IgD-negative memory B cell (primary cell): ENCODE measurements at regions not wholly inside any gene's neighbourhood (a gene's known extent, or its start where the extent isn't known, plus 50 kb on each side); places are given as distances from the start of the nearest gene placed in this dataset.

Source experiments
- H3K27ac Mint-ChIP-seq, 3 donors: one replicate each; pipeline ENCODE4 v1.8.0; 2020 to 2022; ENCODE audit warnings: mild to moderate bottlenecking in 3 of 3, mixed read lengths in 3 of 3, moderate library complexity in 1 of 3
- H3K27me3 Mint-ChIP-seq: one replicate; pipeline ENCODE4 v1.8.0; 2021; ENCODE audit warnings: mixed read lengths
- H3K36me3 Mint-ChIP-seq: one replicate; pipeline ENCODE4 v1.8.0; 2020; ENCODE audit warnings: mild to moderate bottlenecking, mixed read lengths
- H3K4me1 Mint-ChIP-seq, 3 donors: one replicate each; pipeline ENCODE4 v1.8.0; 2020 to 2022; ENCODE audit warnings: mixed read lengths in 3 of 3, mild to moderate bottlenecking in 1 of 3
- H3K4me3 Mint-ChIP-seq, 4 donors: one replicate each; pipeline ENCODE4 v1.8.0; 2020 to 2022; ENCODE audit warnings: mild to moderate bottlenecking in 4 of 4, mixed read lengths in 4 of 4, moderate library complexity in 3 of 4
- H3K9me3 Mint-ChIP-seq, 3 donors: one replicate each; pipeline ENCODE4 v1.8.0; 2020 to 2021; ENCODE audit warnings: mixed read lengths in 3 of 3, mild to moderate bottlenecking in 1 of 3

DNA sequence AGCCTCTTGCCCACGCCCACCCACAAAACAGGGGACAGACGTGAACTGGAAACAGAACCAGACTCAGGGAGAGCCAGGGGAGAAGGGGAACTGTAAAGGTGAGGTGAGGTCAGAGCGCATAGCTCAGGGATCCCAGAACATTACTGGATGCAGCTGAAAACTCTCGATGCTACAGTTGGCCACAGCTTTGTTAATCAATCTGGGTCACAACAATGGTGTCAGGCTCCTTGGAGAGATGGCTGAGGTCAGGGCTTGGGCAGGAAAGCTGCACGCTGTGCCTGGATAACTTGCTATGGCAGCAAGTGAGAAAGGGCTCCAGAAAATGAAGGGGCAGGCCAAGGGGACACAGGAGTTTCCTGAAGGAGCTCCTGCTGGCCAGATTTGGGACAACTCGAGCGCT, 263.3 kb downstream of the TFCP2L1 start:
- no peak overlapping the region for H3K4me3 Mint-ChIP-seq

DNA sequence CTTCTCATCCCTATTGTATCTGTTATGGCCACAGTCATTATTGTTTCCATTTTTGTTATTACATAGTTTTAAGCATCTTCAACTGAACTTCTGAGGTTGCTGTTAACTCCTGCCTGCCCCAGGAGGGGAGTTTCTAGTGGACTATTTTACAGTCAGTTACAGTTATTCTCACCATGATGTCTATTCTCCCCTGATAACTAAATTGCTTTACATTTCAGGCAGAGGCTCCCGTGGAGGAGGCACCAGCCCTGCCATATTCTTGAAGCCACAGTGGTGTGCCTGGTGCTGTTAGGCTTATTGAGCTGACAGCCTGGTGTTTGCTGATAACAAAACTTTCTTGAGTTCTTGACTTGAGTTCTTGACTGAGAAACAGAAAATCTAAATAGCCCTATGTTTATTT, 256.4 kb downstream of the TFCP2L1 start:
- Mint-ChIP-seq H3K27me3 (peaks cover 9% of the 10 kb centered on the region), H3K36me3 (no peaks in the 10 kb centered on the region), H3K4me3 (no peak overlapping the region), H3K4me1 (no peaks in the 10 kb centered on the region), H3K27ac (no peak overlapping the region), H3K9me3 (peaks cover 0 to 4% (median 2%) of the 10 kb centered on the region in 3 donors)

More for the DNA sequence above, 263.3 kb downstream of the TFCP2L1 start:
- Mint-ChIP-seq H3K36me3 (no peaks in the 10 kb centered on the region), H3K4me1 (no peaks in the 10 kb centered on the region), H3K27ac (no peak overlapping the region), H3K9me3 (peaks cover 0 to 6% (median 0%) of the 10 kb centered on the region in 3 donors), H3K27me3 (no peaks in the 10 kb centered on the region)

DNA sequence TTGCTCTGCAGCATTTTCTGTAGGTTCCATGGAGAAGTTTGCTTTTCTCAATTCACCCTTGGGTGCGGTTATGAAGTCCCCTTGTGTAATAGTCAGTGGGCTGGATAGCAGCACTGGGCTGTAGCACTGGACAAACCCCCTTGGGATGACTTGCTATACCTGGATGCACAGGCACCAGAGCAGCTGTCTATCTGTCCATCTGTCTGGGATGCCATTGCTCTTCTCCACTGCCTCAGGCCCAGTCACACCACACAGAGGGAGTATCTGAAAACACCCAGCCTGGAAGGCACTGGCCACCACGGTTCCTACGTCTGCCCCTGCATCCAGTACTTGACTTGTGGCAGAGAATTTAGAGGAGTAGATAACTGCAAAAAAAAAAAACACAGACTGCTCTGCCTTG, 254.5 kb downstream of the TFCP2L1 start:
- no peaks in the 10 kb centered on the region for H3K36me3 Mint-ChIP-seq
- no peak overlapping the region for H3K4me3 Mint-ChIP-seq

DNA sequence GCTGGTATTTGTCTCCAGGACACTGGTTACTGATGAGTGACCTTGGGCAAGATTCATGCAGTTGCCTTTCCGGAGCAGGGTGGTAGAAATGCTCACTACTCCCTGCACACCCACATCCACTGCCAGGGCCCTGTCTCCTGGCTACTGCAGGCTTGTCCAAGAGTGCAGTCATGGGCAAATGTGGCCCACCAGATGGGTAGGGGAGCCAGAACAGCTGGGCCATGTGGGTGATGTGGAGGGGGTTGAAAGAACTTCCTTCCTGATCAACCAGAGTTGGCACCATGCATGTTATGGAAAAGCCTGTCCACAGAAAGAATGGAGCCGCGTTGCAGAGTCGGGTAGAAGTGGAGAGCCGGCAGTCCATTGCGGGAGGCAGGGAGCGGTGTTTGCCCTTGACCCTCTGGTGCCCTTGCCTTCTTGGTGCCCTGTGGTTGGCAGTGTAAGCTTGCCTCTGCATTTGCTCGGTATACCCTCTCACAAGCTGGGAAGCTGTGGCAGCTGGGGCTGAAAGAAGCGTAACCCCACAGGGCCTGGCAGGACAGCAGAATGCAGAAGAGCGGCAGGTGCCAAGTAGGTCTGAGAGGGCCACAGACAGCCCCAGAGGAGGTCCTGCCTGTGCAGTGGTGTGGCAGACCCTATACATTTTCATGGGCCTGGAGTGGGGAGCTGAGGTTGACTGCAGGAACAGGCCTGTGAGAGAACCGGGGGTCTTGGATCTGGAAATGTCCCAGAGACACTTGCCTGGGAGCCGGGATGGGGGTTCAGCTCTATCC, 253.2 kb downstream of the TFCP2L1 start:
- H3K36me3 Mint-ChIP-seq: no peaks in the 10 kb centered on the region
- peaks cover 9% of the 10 kb centered on the region for H3K27me3 Mint-ChIP-seq
- no peaks in the 10 kb centered on the region for H3K4me1 Mint-ChIP-seq
- H3K27ac Mint-ChIP-seq: peak overlapping the region in 1 of 3 donors; percentile 63
- no peak overlapping the region for H3K4me3 Mint-ChIP-seq
- peaks cover 0 to 2% (median 0%) of the 10 kb centered on the region in 3 donors for H3K9me3 Mint-ChIP-seq

More for the DNA sequence above, 254.5 kb downstream of the TFCP2L1 start:
- Mint-ChIP-seq H3K27me3 (peaks cover 9% of the 10 kb centered on the region), H3K4me1 (no peaks in the 10 kb centered on the region), H3K9me3 (peaks cover 0 to 4% (median 2%) of the 10 kb centered on the region in 3 donors), H3K27ac (no peak overlapping the region)

DNA sequence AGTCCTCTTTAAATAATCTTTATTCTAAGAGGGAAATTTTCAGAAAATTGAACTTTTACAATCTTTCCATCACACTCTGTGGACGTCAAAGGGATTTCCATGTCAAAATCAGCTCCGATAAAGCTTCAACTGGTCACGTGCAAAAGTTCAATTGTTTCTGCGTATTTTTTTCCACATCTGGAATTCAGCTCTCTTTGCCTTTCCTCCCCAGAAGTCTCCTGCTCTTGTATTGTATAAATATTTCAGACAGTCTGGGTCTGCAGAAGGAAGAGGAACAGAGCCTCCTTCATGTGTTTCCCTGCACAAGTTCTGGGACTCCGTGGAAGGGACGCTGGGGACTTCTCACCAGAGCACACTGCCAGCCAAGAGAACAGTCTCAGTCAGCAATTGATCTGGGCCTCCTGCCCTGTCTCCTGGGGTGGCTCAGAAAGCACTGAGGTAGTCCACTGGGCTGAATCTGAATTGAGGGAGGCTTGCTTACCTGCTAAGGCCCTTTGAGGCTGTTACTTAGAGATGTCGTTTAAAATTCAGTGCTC, 251.5 kb downstream of the TFCP2L1 start:
- Mint-ChIP-seq H3K27me3 (peaks cover 9% of the 10 kb centered on the region), H3K4me3 (no peak overlapping the region), H3K9me3 (no peaks in the 10 kb centered on the region), H3K36me3 (no peaks in the 10 kb centered on the region), H3K27ac (no peak overlapping the region), H3K4me1 (no peaks in the 10 kb centered on the region)

DNA sequence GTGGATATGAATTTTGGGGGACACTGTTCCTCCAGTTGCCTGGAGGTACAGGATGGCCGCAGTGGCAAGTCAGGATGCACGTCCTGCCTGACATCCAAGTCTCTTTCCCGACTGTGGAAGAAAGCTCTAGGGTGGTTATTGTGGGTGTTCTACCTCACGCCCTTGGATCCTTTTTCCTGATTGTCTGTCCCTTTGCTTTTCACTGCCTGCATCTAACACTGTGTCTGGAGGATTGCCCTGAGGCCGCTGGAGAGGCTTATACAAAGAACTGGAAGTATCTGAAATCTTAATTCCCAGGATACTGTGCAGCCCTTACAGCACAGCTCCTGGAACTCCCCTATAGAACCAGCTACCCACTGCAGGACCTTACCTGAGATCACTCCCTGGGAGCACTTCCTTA, 250.5 kb downstream of the TFCP2L1 start:
- H3K4me3 Mint-ChIP-seq: no peak overlapping the region
- no peaks in the 10 kb centered on the region for H3K4me1 Mint-ChIP-seq
- H3K36me3 Mint-ChIP-seq: no peaks in the 10 kb centered on the region
- H3K27me3 Mint-ChIP-seq: peaks cover 10% of the 10 kb centered on the region
- no peaks in the 10 kb centered on the region for H3K9me3 Mint-ChIP-seq
- no peak overlapping the region for H3K27ac Mint-ChIP-seq

DNA sequence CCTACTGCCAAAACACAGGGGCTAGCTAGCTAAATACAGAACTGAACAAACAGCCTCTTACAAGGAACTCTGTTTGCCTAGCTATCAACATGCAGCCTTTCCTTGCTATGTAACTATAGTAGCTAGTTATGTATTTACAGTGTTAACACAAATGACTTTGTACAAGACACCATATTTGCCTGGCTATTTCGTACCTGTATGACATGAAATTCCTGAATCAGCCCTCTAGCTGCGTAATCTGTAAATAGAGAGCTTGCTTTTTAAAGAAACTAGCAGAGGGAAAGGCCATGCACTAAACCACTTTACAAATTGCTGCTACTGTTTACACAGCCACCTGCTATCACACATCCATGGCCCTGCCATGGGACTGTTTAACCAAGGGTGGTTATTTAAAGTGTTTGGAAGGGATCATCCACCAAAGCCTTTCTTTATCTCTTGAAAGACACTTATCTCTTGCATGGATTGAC, 248.7 kb downstream of the TFCP2L1 start:
- Mint-ChIP-seq H3K4me1 (no peaks in the 10 kb centered on the region), H3K36me3 (no peaks in the 10 kb centered on the region), H3K27me3 (peaks cover 7% of the 10 kb centered on the region), H3K4me3 (no peak overlapping the region), H3K27ac (no peak overlapping the region), H3K9me3 (peaks cover 0 to 2% (median 0%) of the 10 kb centered on the region in 3 donors)

DNA sequence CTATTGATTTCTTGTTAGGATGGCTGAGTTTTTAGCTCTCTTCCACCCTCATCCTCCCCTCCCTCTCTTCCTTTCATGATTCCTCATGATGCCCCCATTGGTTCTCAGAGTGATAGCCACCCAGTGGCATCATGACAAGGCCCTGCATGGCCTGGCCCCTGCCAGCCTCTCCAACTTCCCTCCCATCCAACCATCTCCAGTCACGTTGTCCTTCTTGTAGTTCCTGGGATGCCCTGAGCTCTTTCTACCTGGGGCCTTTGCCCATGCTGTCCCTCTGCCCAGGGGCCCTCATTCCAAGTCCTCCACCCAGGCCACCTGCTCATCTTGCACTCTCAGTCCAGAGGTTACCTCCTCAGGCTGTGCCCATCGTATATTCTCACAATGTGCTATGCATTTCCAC, 247.5 kb downstream of the TFCP2L1 start:
- Mint-ChIP-seq H3K9me3 (peaks cover 0 to 2% (median 0%) of the 10 kb centered on the region in 3 donors), H3K27me3 (peaks cover 7% of the 10 kb centered on the region), H3K4me1 (no peaks in the 10 kb centered on the region), H3K36me3 (no peaks in the 10 kb centered on the region), H3K27ac (no peak overlapping the region), H3K4me3 (no peak overlapping the region)

DNA sequence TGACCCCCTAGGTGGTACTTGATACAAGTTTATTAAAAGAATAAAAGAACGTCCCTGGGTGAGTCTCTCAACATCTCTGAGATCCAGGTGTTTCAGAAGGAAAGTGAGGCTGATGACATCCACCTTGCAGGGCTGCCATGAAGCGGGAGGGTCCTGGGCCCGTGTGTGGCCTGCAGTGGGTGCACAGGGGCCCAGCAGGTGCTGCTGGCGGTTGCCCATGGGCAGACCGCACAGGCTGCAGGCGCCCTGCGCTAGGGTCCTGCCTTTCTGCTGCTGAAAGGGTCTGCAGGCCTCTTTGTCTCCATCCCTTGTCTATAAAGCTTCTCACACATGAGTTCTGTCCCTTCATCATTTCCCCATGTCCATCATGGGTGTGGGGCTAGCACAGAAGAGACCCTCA, 247.0 kb downstream of the TFCP2L1 start:
- Mint-ChIP-seq H3K9me3 (peaks cover 0 to 2% (median 0%) of the 10 kb centered on the region in 3 donors), H3K4me1 (no peaks in the 10 kb centered on the region), H3K36me3 (no peaks in the 10 kb centered on the region), H3K4me3 (no peak overlapping the region), H3K27me3 (peaks cover 5% of the 10 kb centered on the region), H3K27ac (no peak overlapping the region)

DNA sequence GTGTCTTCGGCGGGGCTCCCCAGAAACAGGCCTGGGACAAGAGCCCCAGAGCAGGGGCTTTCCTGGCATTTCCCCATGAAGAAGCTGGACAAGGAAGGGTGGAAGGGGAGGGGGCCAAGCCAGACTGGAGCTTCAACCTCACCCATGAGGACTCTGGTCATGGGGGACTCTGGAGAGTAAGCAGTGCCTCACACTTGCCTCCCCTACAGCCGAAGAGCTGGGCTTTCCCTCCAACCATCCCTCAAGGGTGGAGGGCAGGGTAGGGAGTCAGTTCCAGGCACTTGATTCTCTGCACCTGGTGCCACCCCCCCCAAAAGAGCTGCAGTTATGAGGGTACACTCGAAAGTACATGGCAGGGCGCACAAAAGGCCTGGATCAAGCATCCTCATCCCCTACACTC, 246.6 kb downstream of the TFCP2L1 start:
- Mint-ChIP-seq H3K4me3 (no peak overlapping the region), H3K27ac (no peak overlapping the region), H3K9me3 (peaks cover 0 to 2% (median 0%) of the 10 kb centered on the region in 3 donors), H3K27me3 (peaks cover 5% of the 10 kb centered on the region), H3K4me1 (no peaks in the 10 kb centered on the region), H3K36me3 (no peaks in the 10 kb centered on the region)

DNA sequence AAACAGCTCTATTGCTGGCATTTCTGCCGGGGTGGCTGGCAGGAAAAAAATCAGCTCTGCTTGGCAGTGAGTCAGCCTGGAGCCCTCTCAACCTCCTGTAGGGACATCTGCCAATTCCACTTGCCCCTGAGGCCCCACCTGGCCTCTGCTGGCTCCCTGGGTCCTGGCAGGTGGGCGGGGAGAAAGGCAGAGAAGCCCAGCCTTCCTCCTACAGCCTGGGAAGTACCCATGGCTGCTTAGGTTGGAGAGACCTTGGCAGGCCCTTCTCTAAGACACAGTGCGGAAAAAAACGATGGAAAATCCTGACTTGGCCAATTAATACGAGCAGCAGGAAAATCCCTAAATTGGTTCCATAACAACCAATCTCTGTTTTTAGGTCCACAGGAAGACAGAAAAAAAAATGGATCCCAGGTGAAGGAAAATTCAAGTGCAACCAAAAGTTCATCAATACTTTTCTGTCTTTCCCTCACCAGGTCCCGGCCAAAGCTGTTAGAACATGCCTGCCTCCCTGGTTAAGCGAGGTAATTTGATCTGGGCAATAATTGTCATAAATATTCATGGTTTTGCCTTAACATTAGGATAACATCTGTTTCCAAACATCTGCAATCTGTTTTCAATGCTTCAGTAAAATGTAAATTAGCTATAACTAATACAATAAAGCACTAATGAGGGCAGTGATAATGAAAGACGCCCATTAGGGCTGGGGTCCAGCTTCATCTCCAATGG, 245.9 kb downstream of the TFCP2L1 start:
- no peak overlapping the region for H3K27ac Mint-ChIP-seq
- no peaks in the 10 kb centered on the region for H3K4me1 Mint-ChIP-seq
- no peak overlapping the region for H3K4me3 Mint-ChIP-seq
- peaks cover 0 to 2% (median 0%) of the 10 kb centered on the region in 3 donors for H3K9me3 Mint-ChIP-seq
- peaks cover 5% of the 10 kb centered on the region for H3K27me3 Mint-ChIP-seq
- no peaks in the 10 kb centered on the region for H3K36me3 Mint-ChIP-seq

DNA sequence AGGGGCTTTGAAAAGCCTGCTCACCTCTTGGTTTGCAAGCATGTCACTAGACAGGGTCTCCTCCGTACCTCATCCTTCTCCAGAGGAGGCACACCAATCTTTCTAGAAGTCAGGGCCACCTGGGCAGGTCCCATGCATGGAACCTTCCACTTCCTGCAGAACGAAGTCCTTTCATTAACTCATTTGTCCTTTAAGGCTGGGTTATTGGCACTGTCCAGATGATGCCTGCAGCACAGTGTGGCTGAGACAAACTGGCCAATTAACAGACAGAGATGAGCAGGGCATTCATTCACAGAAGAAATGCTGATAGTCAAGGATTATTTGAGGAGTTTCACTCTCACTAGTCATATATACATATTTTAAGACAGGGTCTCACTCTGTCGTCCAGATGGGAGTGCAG, 245.3 kb downstream of the TFCP2L1 start:
- no peaks in the 10 kb centered on the region for H3K36me3 Mint-ChIP-seq

DNA sequence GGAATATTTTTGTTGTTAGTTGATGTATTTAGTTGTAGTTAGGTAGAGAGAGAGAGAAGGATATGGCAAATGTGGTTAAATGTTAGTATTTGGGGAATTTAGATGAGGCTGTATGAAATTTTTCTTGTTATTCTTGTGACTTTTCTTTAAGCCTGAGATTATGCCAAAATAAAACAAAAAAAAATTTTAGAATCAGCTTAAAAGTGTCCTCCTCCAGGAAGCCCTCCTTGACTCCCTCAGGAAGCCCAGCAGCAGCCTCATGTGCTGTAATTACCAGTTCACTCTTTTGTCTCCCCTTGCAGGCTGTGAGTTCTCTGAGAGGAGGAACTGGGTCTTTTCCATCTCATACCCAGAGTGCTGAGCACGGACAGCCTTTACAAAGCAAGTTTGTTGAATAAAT, 243.5 kb downstream of the TFCP2L1 start:
- Mint-ChIP-seq H3K27ac (no peak overlapping the region), H3K4me1 (no peaks in the 10 kb centered on the region), H3K4me3 (no peak overlapping the region), H3K9me3 (peaks cover 0 to 2% (median 0%) of the 10 kb centered on the region in 3 donors), H3K27me3 (peaks cover 5% of the 10 kb centered on the region), H3K36me3 (no peaks in the 10 kb centered on the region)

More for the DNA sequence above, 245.3 kb downstream of the TFCP2L1 start:
- Mint-ChIP-seq H3K27ac (no peak overlapping the region), H3K9me3 (peaks cover 0 to 2% (median 0%) of the 10 kb centered on the region in 3 donors), H3K27me3 (peaks cover 5% of the 10 kb centered on the region), H3K4me1 (no peaks in the 10 kb centered on the region), H3K4me3 (no peak overlapping the region)

DNA sequence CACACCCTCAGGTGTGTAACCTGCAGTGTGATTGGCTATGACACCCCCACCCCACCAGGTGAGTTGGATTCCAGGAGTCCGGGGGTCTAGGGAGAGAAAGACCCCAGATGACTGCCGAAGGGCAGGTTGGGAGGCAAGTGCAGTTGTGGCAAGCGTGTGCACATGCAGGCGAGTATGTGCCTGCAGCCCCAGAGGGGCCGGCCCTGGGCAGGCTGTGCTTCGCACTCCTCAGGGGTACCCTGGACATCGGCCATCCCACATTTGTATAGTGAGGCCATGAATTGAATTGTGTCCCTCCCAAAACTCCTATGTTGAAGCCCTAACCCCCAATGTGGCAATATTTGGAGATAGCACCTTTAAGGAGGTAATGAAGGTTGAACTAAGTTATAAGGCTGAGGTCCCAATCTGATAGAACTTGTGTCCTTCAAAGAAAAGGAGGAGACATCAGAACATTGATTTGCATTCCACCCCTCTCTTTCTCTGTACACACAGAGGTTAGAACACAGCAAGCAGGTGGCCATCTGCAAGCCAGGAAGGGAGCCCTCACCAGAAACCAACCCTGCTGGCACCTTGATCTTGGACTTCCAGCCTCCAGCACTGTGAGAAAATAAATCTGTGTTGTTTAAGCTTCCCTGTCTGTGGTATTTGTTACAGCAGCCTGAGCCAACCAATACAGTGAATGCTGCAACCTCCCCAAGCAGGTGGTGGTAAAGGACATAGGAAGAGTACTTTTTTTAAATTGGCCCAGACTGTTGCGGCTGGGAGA, 241.8 kb downstream of the TFCP2L1 start:
- Mint-ChIP-seq H3K9me3 (peaks cover 0 to 2% (median 0%) of the 10 kb centered on the region in 3 donors), H3K36me3 (no peaks in the 10 kb centered on the region), H3K27me3 (peaks cover 5% of the 10 kb centered on the region), H3K4me1 (no peaks in the 10 kb centered on the region), H3K27ac (no peak overlapping the region), H3K4me3 (no peak overlapping the region)

DNA sequence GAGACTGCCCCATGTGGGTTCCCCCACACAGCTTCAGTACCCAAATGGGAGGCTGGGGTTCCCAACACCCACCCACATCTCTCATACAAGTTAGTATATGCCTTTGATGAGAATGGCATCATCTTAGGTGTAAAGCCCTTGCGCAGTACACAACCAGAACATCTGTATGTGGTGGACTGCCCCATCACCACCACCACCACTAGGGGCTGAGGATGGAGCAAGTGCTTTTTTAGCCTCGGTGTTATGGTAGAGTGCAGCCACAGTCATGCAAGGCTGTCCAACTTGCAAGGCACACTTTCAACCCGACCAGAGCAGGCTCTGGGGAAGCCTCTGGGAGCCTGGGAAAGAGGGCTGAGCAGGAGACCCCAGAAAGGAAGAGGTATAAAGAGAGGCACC, 241.2 kb downstream of the TFCP2L1 start:
- Mint-ChIP-seq H3K27ac (no peak overlapping the region), H3K36me3 (no peaks in the 10 kb centered on the region), H3K4me3 (no peak overlapping the region), H3K4me1 (no peaks in the 10 kb centered on the region), H3K9me3 (peaks cover 0 to 2% (median 0%) of the 10 kb centered on the region in 3 donors), H3K27me3 (peaks cover 5% of the 10 kb centered on the region)
